Tibial nerve (tissue), 3 donors: ENCODE measurements at regions not wholly inside any gene's neighbourhood (a gene's known extent, or its start where the extent isn't known, plus 50 kb on each side); places are given as distances from the start of the nearest gene placed in this dataset.

ENCODE experiments used
- POLR2A ChIP-seq, 2 donors: fragments of 450-650 bp; IDR thresholded peaks; one replicate each; pipeline ENCODE4 v1.6.1; 2017; ENCODE audit warnings: antibody characterized with exemption in 2 of 2, mild to moderate bottlenecking in 2 of 2, moderate library complexity in 2 of 2
- TF ChIP-seq, protein P1 (sequence below), 5 experiments: fragments of 200-600 bp in 3 of 5; fragments of 450-650 bp in 2 of 5; sonication (generic) in 3 of 5; IDR thresholded peaks; one replicate each; pipeline ENCODE4 v1.5.1; 2016 to 2019; ENCODE audit warnings: antibody characterized with exemption in 5 of 5, mild to moderate bottlenecking in 3 of 5, moderate library complexity in 2 of 5

DNA sequence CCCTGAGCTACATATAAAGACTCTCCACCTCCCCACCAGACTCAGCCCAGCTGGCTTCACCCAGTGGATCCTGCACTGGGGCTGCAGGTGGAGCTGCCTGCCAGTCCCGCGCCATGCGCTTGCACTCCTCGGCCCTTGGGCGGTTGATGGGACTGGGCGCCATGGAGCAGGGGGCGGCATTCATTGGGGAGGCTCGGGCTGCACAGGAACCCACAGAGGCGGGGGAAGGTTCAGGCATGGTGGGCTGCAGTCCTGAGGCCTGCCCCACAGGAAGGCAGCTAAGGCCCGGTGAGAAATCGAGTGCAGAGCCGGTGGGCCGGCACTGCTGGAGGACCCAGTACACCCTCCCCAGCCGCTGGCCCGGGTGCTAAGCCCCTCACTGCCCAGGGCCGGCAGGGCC lies 157.2 kb upstream of the GNAI1 start:
- TF ChIP-seq, protein P1, sequence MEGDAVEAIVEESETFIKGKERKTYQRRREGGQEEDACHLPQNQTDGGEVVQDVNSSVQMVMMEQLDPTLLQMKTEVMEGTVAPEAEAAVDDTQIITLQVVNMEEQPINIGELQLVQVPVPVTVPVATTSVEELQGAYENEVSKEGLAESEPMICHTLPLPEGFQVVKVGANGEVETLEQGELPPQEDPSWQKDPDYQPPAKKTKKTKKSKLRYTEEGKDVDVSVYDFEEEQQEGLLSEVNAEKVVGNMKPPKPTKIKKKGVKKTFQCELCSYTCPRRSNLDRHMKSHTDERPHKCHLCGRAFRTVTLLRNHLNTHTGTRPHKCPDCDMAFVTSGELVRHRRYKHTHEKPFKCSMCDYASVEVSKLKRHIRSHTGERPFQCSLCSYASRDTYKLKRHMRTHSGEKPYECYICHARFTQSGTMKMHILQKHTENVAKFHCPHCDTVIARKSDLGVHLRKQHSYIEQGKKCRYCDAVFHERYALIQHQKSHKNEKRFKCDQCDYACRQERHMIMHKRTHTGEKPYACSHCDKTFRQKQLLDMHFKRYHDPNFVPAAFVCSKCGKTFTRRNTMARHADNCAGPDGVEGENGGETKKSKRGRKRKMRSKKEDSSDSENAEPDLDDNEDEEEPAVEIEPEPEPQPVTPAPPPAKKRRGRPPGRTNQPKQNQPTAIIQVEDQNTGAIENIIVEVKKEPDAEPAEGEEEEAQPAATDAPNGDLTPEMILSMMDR (IDR thresholded peaks at IDR 0.05) = no peak
- no peak for TF ChIP-seq POLR2A (IDR thresholded peaks at IDR 0.05)
